ENCODE measurements at regions not wholly inside any gene's neighbourhood (a gene's known extent, or its start where the extent isn't known, plus 50 kb on each side); places are given as distances from the start of the nearest gene placed in this dataset.
"Not testable (repeated sequence)": the region's sequence is repeated elsewhere in the genome, so short reads cannot be mapped to it uniquely, and the experiment has no call there.

- H3K9me3 ChIP-seq (replicated peaks; ENCODE audit: control insufficient read depth, low read depth, low read length); H3K36me3 ChIP-seq (ENCODE audit: control insufficient read depth, insufficient read depth, low read length); H3K4me3 ChIP-seq (ENCODE audit: low read length); DNase-seq; H3K27ac ChIP-seq (ENCODE audit: low read length); H3K4me1 ChIP-seq (ENCODE audit: control insufficient read depth, insufficient read depth, low read length); H3K27me3 ChIP-seq (ENCODE audit: control insufficient read depth, insufficient read depth, low read length): not testable (repeated sequence)
- WGBS (ENCODE audit: insufficient coverage) = 89% methylated on average over 3 of the region's 4 CpGs
These were observed 292.9 kb downstream of the PRDM9 start for GRCh38 chr5:23800307-23800706.

DNA sequence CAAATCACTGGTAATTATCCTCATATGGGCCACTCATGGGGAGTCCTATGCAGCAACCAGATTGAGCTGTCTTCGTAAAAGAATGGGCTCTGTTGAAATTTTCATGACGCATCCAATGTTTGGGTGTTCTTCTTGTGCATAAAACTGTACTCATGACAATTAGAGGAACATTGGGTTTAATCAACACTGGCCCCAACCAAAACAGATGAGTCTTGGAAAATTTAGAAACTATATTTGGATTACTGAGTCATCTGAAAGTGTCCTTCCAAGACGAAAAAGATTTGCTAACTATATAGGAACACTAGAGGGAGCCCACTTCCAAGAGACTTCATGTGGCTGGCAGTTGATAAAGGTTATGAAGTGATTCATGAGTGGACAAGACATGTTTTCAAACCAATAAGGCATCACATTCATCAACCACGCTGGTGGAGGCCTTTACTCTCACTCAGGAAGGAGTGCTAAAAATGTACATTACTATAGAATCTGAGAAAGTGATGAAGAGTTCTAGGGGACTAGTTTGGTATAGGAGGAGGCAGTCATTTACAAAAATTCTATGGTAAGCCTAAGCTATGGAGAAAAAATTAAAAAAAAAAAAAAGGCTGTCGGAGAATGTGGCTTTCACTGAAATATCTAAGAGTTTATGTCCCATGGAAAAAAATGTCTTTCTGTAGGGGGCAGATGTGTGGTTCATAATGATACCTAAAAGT is 313.5 kb downstream of the PRDM9 start:
- Histone ChIP-seq H3K36me3 (ENCODE audit: control insufficient read depth, insufficient read depth, low read length) (no peaks in the 10 kb centered on the region), H3K9me3 (replicated peaks; ENCODE audit: control insufficient read depth, low read depth, low read length) (no peaks in the 10 kb centered on the region), H3K27me3 (ENCODE audit: control insufficient read depth, insufficient read depth, low read length) (no peaks in the 10 kb centered on the region), H3K4me3 (ENCODE audit: low read length) (no peak overlapping the region), H3K4me1 (ENCODE audit: control insufficient read depth, insufficient read depth, low read length) (no peaks in the 10 kb centered on the region), H3K27ac (ENCODE audit: low read length) (no peak overlapping the region)
- WGBS (ENCODE audit: insufficient coverage) = no CpG with 5 or more reads among the region's 5 CpGs
- peak; percentile 41 for DNase-seq

- peak; percentile 14 for DNase-seq
- Histone ChIP-seq H3K27me3 (ENCODE audit: control insufficient read depth, insufficient read depth, low read length) (no peaks in the 10 kb centered on the region), H3K36me3 (ENCODE audit: control insufficient read depth, insufficient read depth, low read length) (no peaks in the 10 kb centered on the region), H3K9me3 (replicated peaks; ENCODE audit: control insufficient read depth, low read depth, low read length) (no peaks in the 10 kb centered on the region), H3K27ac (ENCODE audit: low read length) (no peak overlapping the region), H3K4me1 (ENCODE audit: control insufficient read depth, insufficient read depth, low read length) (no peaks in the 10 kb centered on the region), H3K4me3 (ENCODE audit: low read length) (no peak overlapping the region)
- 61% methylated on average over 8 of the region's 8 CpGs for WGBS (ENCODE audit: insufficient coverage)
These were observed 316.1 kb downstream of the PRDM9 start for GRCh38 chr5:23823521-23823920.

DNA sequence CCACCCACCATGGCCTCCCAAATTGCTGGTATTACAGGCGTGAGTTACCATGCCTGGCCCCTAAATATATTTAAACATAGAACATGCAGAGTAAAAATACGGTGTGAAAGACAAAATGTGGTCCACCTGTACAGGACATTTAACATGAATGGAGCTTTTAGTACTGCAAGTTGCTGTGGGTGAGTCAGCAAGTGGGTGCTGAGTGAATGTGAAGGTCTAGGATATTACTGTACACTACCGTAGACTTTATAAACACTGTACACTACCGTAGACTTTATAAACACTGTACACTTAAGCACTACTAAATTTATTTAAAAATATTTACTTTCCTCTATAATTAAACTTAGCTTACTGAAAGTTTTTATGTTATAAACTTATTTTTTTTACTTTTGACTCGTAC is 317.8 kb downstream of the PRDM9 start:
- no peaks in the 10 kb centered on the region for H3K9me3 ChIP-seq (replicated peaks; ENCODE audit: control insufficient read depth, low read depth, low read length)
- H3K36me3 ChIP-seq (ENCODE audit: control insufficient read depth, insufficient read depth, low read length) = no peaks in the 10 kb centered on the region
- no peak overlapping the region for H3K4me3 ChIP-seq (ENCODE audit: low read length)
- no peak for DNase-seq
- H3K4me1 ChIP-seq (ENCODE audit: control insufficient read depth, insufficient read depth, low read length) = no peaks in the 10 kb centered on the region
- no peaks in the 10 kb centered on the region for H3K27me3 ChIP-seq (ENCODE audit: control insufficient read depth, insufficient read depth, low read length)
- WGBS (ENCODE audit: insufficient coverage) = no CpG with 5 or more reads among the region's 5 CpGs
- H3K27ac ChIP-seq (ENCODE audit: low read length) = no peak overlapping the region

DNA sequence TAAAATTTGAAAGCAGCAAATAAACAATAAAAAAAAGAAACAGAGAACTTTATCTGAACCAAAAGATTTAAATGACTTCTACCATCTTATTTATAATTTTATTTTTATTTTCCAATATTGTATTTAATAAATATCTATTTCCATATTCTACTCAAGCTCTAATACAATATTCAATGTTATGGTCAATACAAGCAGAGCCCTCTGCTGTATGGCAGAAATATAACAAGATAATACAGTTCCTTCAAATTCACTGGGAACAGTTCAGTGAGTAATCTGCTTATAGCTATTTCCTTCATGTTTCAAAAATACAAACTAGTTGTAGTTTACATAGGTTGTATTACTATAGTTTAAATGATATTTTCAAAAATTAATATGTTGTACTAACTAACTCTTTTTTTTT is 332.7 kb downstream of the PRDM9 start:
- H3K27ac ChIP-seq (ENCODE audit: low read length) = no peak overlapping the region
- H3K9me3 ChIP-seq (replicated peaks; ENCODE audit: control insufficient read depth, low read depth, low read length) = no peaks in the 10 kb centered on the region
- no peak for DNase-seq

GRCh38 chr5:23864786-23865185 is 357.4 kb downstream of the PRDM9 start:
- no peak overlapping the region for H3K4me3 ChIP-seq (ENCODE audit: low read length)
- no peaks in the 10 kb centered on the region for H3K36me3 ChIP-seq (ENCODE audit: control insufficient read depth, insufficient read depth, low read length)
- no peaks in the 10 kb centered on the region for H3K27me3 ChIP-seq (ENCODE audit: control insufficient read depth, insufficient read depth, low read length)
- no peaks in the 10 kb centered on the region for H3K9me3 ChIP-seq (replicated peaks; ENCODE audit: control insufficient read depth, low read depth, low read length)
- DNase-seq = no peak
- no peaks in the 10 kb centered on the region for H3K4me1 ChIP-seq (ENCODE audit: control insufficient read depth, insufficient read depth, low read length)
- no peak overlapping the region for H3K27ac ChIP-seq (ENCODE audit: low read length)
- no CpG with 5 or more reads among the region's 5 CpGs for WGBS (ENCODE audit: insufficient coverage)

More for the DNA sequence above, 332.7 kb downstream of the PRDM9 start:
- Histone ChIP-seq H3K36me3 (ENCODE audit: control insufficient read depth, insufficient read depth, low read length) (no peaks in the 10 kb centered on the region), H3K4me1 (ENCODE audit: control insufficient read depth, insufficient read depth, low read length) (no peaks in the 10 kb centered on the region), H3K4me3 (ENCODE audit: low read length) (no peak overlapping the region), H3K27me3 (ENCODE audit: control insufficient read depth, insufficient read depth, low read length) (no peaks in the 10 kb centered on the region)

DNA sequence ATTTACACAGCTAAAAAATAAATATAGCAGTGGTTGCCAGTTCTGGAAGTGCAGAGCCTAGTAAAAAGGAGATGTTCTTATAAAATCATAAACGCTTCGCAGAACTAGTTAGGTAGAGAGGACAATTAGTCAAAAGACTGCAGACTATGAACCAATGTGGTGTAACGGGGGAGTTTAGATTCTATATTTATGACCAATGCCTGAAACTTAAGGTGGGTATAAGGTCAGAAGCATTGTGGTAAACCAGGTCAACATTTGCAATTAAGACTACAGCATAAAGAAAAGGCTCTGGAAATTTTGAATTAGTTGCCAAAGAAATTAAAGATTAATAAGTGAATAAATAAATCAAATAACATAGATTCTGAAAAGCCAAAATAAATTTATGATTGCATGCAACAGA is 370.4 kb downstream of the PRDM9 start:
- no peaks in the 10 kb centered on the region for H3K36me3 ChIP-seq (ENCODE audit: control insufficient read depth, insufficient read depth, low read length)
- H3K27ac ChIP-seq (ENCODE audit: low read length) = no peak overlapping the region
- no peaks in the 10 kb centered on the region for H3K27me3 ChIP-seq (ENCODE audit: control insufficient read depth, insufficient read depth, low read length)
- no peaks in the 10 kb centered on the region for H3K9me3 ChIP-seq (replicated peaks; ENCODE audit: control insufficient read depth, low read depth, low read length)
- no CpG with 5 or more reads among the region's 3 CpGs for WGBS (ENCODE audit: insufficient coverage)
- DNase-seq = no peak
- no peak overlapping the region for H3K4me3 ChIP-seq (ENCODE audit: low read length)
- H3K4me1 ChIP-seq (ENCODE audit: control insufficient read depth, insufficient read depth, low read length) = no peaks in the 10 kb centered on the region

- H3K4me3 ChIP-seq (ENCODE audit: low read length) = no peak overlapping the region
- H3K27ac ChIP-seq (ENCODE audit: low read length) = no peak overlapping the region
- no peaks in the 10 kb centered on the region for H3K4me1 ChIP-seq (ENCODE audit: control insufficient read depth, insufficient read depth, low read length)
- no peak for DNase-seq
- no peaks in the 10 kb centered on the region for H3K27me3 ChIP-seq (ENCODE audit: control insufficient read depth, insufficient read depth, low read length)
- H3K36me3 ChIP-seq (ENCODE audit: control insufficient read depth, insufficient read depth, low read length) = no peaks in the 10 kb centered on the region
- no peaks in the 10 kb centered on the region for H3K9me3 ChIP-seq (replicated peaks; ENCODE audit: control insufficient read depth, low read depth, low read length)
- WGBS (ENCODE audit: insufficient coverage) = no CpG with 5 or more reads among the region's 4 CpGs
These were observed 377.1 kb downstream of the PRDM9 start for GRCh38 chr5:23884405-23885031.

DNA sequence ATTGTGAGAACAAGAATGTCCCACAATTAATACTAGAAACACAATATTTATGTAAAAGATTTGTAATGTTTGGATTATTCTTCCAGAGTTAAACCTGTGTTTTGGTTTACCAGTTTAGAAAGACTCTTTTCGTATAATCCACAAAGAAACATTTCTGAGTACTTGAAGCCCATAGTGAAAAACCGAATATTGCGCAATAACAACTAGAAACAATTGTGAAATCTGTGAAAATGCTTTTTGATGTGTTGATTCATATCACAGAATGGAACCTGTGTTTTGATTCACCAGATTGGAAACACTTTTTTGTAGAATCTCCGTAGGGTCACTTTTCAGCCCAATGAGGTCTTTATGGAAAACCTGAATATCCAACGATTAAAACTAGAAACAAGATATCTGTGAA is 386.2 kb downstream of the PRDM9 start:
- no peaks in the 10 kb centered on the region for H3K27me3 ChIP-seq (ENCODE audit: control insufficient read depth, insufficient read depth, low read length)
- no peaks in the 10 kb centered on the region for H3K9me3 ChIP-seq (replicated peaks; ENCODE audit: control insufficient read depth, low read depth, low read length)
- DNase-seq = no peak
- H3K27ac ChIP-seq (ENCODE audit: low read length) = no peak overlapping the region
- no peak overlapping the region for H3K4me3 ChIP-seq (ENCODE audit: low read length)
- no peaks in the 10 kb centered on the region for H3K36me3 ChIP-seq (ENCODE audit: control insufficient read depth, insufficient read depth, low read length)
- WGBS (ENCODE audit: insufficient coverage) = no CpG with 5 or more reads among the region's 5 CpGs
- H3K4me1 ChIP-seq (ENCODE audit: control insufficient read depth, insufficient read depth, low read length) = no peaks in the 10 kb centered on the region

DNA sequence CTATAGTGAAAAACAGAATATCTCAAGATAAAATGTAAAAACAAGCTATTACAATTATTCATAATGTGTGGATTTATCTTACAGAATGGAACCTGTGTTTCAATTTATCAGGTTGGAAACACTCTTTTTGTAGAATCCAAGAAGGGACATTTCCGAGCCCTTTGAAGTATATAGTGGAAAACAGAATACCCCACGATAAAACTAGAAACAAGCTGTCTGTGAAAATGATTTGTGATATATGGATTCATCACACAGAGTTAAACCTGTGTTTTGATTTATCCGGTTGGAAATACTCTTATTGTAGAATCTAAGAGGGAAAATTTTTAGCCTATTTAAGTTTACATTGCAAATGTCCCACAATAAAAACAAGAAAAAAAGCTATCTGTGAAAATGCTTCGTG is 388.2 kb downstream of the PRDM9 start:
- Histone ChIP-seq H3K36me3 (ENCODE audit: control insufficient read depth, insufficient read depth, low read length) (no peaks in the 10 kb centered on the region), H3K27me3 (ENCODE audit: control insufficient read depth, insufficient read depth, low read length) (no peaks in the 10 kb centered on the region), H3K9me3 (replicated peaks; ENCODE audit: control insufficient read depth, low read depth, low read length) (no peaks in the 10 kb centered on the region), H3K4me3 (ENCODE audit: low read length) (no peak overlapping the region), H3K27ac (ENCODE audit: low read length) (no peak overlapping the region), H3K4me1 (ENCODE audit: control insufficient read depth, insufficient read depth, low read length) (no peaks in the 10 kb centered on the region)
- WGBS (ENCODE audit: insufficient coverage) = no CpG with 5 or more reads among the region's 4 CpGs
- DNase-seq = no peak

DNA sequence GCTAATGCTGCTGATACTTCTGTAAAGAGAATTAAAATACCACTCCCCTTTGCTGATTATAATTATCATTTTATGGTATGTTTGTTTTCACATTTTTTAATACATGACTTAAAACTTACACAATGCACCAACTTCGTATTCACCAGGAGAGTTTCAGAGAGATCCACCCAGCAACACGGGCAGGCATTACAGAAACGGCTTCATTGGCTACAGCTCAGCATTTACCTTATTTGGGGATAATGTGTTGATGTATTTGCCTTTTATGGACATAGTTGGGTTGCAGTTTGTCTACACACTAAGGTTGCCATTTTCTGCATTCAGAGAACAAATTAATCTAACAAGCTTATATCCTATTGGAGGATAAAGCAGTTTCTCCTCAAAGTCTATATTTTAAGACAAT is 423.6 kb downstream of the PRDM9 start:
- no peaks in the 10 kb centered on the region for H3K36me3 ChIP-seq (ENCODE audit: control insufficient read depth, insufficient read depth, low read length)
- DNase-seq = no peak
- no peaks in the 10 kb centered on the region for H3K4me1 ChIP-seq (ENCODE audit: control insufficient read depth, insufficient read depth, low read length)
- no peak overlapping the region for H3K4me3 ChIP-seq (ENCODE audit: low read length)
- H3K9me3 ChIP-seq (replicated peaks; ENCODE audit: control insufficient read depth, low read depth, low read length) = peaks cover 4% of the 10 kb centered on the region
- no peak overlapping the region for H3K27ac ChIP-seq (ENCODE audit: low read length)
- WGBS (ENCODE audit: insufficient coverage) = no CpG with 5 or more reads among the region's 3 CpGs
- no peaks in the 10 kb centered on the region for H3K27me3 ChIP-seq (ENCODE audit: control insufficient read depth, insufficient read depth, low read length)

Measured in muscle of leg (tissue), 3 donors.